OCI-LY7 (cell line): ENCODE measurements at regions not wholly inside any gene's neighbourhood (a gene's known extent, or its start where the extent isn't known, plus 50 kb on each side); places are given as distances from the start of the nearest gene placed in this dataset.
A peak's percentile ranks its signal among the peaks of the same experiment; 100 is the strongest.

Experiments used
- BruUV-seq: library from RNA; stranded (reverse); fragments of 400-500 nt; replicated peaks from 2 replicates; lab custom pipeline; 2021; lab: Mats Ljungman, UMichigan
- CTCF ChIA-PET: fragments of 300-600 bp; sonication (Branson Sonifier 250); formaldehyde crosslinking; loops from one replicate; lab custom pipeline; 2022; ENCODE audit warnings: antibody characterized with exemption; ENCODE audit not compliant: unreplicated experiment; lab: Charles Lee
- POLR2A ChIA-PET: fragments of 300-600 bp; sonication (Branson Sonifier 250); formaldehyde crosslinking; loops from one replicate; lab custom pipeline; 2022; ENCODE audit warnings: antibody characterized with exemption; lab: Charles Lee
- DNase-seq: peaks from one replicate; pipeline ENCODE4 v3.0.0-alpha.2; 2015; ENCODE audit warnings: low spot score
- H2AFZ ChIP-seq: fragments of 200-600 bp; sonication (generic), shearing (Covaris generic); 2 replicates; pipeline ENCODE4 v1.6.1; 2014; ENCODE audit warnings: mild to moderate bottlenecking, antibody characterized with exemption, low read length, moderate library complexity
- H3K27ac ChIP-seq: fragments of 200-600 bp; sonication (generic); 2 replicates; pipeline ENCODE4 v1.5.1; 2014; ENCODE audit warnings: mixed run types, low read depth, mild to moderate bottlenecking, moderate library complexity, low read length, inconsistent platforms; ENCODE audit not compliant: poor library complexity, severe bottlenecking
- H3K36me3 ChIP-seq: fragments of 200-600 bp; sonication (generic); 2 replicates; pipeline ENCODE4 v1.6.1; 2014; ENCODE audit warnings: mild to moderate bottlenecking, antibody characterized with exemption, low read length, moderate library complexity, mixed read lengths; ENCODE audit not compliant: insufficient read depth
- H3K4me1 ChIP-seq: fragments of 200-600 bp; sonication (generic); 2 replicates; pipeline ENCODE4 v1.5.1; 2014; ENCODE audit warnings: mild to moderate bottlenecking, low read length; ENCODE audit not compliant: insufficient read depth, poor library complexity, severe bottlenecking
- H3K4me2 ChIP-seq: fragments of 200-600 bp; sonication (generic); 2 replicates; pipeline ENCODE4 v1.6.1; 2014; ENCODE audit warnings: mild to moderate bottlenecking, low read length
- H3K4me3 ChIP-seq: fragments of 200-600 bp; sonication (generic); 2 replicates; pipeline ENCODE4 v1.5.1; 2014; ENCODE audit warnings: mild to moderate bottlenecking, low read depth, low read length; ENCODE audit not compliant: poor library complexity, severe bottlenecking
- H3K79me2 ChIP-seq: fragments of 200-600 bp; sonication (generic); 2 replicates; pipeline ENCODE4 v1.6.1; 2016; ENCODE audit warnings: low read depth, mild to moderate bottlenecking, low read length, moderate library complexity, mixed read lengths; ENCODE audit not compliant: insufficient read depth
- H3K9me2 ChIP-seq: fragments of 200-600 bp; sonication (generic); 2 replicates; pipeline ENCODE4 v1.6.1; 2016; ENCODE audit warnings: mild to moderate bottlenecking, low read length, mixed read lengths; ENCODE audit not compliant: insufficient read depth
- H3K9me3 ChIP-seq: fragments of 200-600 bp; sonication (generic); 2 replicates; pipeline ENCODE4 v1.6.1; 2014; ENCODE audit warnings: mild to moderate bottlenecking, mixed run types, low read length, mixed read lengths
- H4K20me1 ChIP-seq: fragments of 200-600 bp; sonication (generic); 2 replicates; pipeline ENCODE4 v1.6.1; 2014; ENCODE audit warnings: mild to moderate bottlenecking, antibody characterized with exemption, low read length, moderate library complexity, mixed read lengths; ENCODE audit not compliant: insufficient read depth
- CTCF ChIP-seq: fragments of 200-600 bp; sonication (generic); conservative IDR thresholded peaks from 2 replicates; pipeline ENCODE4 v1.5.1; 2014; ENCODE audit warnings: mild to moderate bottlenecking, antibody characterized with exemption, low read length, moderate library complexity, mixed read lengths
- EZH2phosphoT487 ChIP-seq: fragments of 200-600 bp; sonication (generic); IDR thresholded peaks from 2 replicates; pipeline ENCODE4 v1.6.1; 2018; ENCODE audit warnings: low read depth, borderline replicate concordance, mild to moderate bottlenecking, mixed run types, antibody characterized with exemption, low read length, moderate library complexity, mixed read lengths
- intact Hi-C: fragments of 100-400 bp; cut with micrococcal nuclease; formaldehyde crosslinking; loops from one replicate; pipeline ENCODE4 v1.10.0; 2022; ENCODE audit not compliant: unreplicated experiment

DNA sequence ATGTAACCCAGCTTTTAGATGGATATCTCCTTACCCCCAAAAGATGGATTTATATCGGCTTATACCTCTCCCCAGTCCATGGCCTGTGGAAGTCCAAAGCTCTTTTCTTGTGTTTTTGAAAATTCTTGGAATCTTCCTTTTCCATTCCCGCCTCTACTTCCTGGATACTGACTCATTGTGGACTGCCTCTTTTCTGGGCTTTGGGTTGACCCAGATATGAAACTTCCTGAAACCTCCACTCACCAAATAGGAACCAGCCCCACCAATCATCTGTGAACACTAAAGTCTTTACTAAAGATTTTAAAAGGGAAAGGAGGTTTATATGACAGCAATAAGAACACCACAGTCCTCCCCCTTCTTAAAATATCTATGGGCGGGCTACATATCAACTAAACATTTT lies 163.4 kb upstream of the SYN3 start:
- intact Hi-C loops, result no loop called here
- H3K4me1 ChIP-seq, result peaks cover 7% of the 10 kb centered on the region
- BruUV-seq, result no TSS peak
- CTCF ChIA-PET, result no interaction called here
- no peak for DNase-seq
- no peaks in the 10 kb centered on the region for H3K36me3 ChIP-seq
- H4K20me1 ChIP-seq, result no peaks in the 10 kb centered on the region
- H3K79me2 ChIP-seq, result no peaks in the 10 kb centered on the region
- TF ChIP-seq EZH2phosphoT487, result no peak
- TF ChIP-seq CTCF, result no peak
- H3K27ac ChIP-seq, result no peak overlapping the region
- no peaks in the 10 kb centered on the region for H3K9me2 ChIP-seq
- H3K4me3 ChIP-seq, result no peak overlapping the region
- H3K4me2 ChIP-seq, result no peak overlapping the region
- peak overlapping the region; percentile 15; the same call in 1 of the 2 replicates for H2AFZ ChIP-seq
- POLR2A ChIA-PET, result interaction anchor here (0.5 to 1.0 kb wide), 2 partner anchors 19 to 25 kb away, joined by 4 to 5 read pairs; no protein-coding TSS in a partner anchor
- no peaks in the 10 kb centered on the region for H3K9me3 ChIP-seq

- Histone ChIP-seq H3K9me2 (no peaks in the 10 kb centered on the region), H3K36me3 (no peaks in the 10 kb centered on the region), H3K27ac (no peak overlapping the region), H3K79me2 (no peaks in the 10 kb centered on the region), H3K9me3 (no peaks in the 10 kb centered on the region), H4K20me1 (no peaks in the 10 kb centered on the region), H3K4me1 (peaks cover 7% of the 10 kb centered on the region), H3K4me2 (no peak overlapping the region), H2AFZ (no peak overlapping the region), H3K4me3 (no peak overlapping the region)
- BruUV-seq, result no TSS peak
- DNase-seq, result no peak
- ChIA-PET POLR2A (interaction anchor here (0.6 to 1.0 kb wide), 3 partner anchors 16 to 617 kb away, joined by 3 to 5 read pairs (median 3); no protein-coding TSS in a partner anchor), CTCF (interaction anchor here (1.2 kb wide), 1 partner anchor 11 kb away, joined by 4 read pairs; no protein-coding TSS in a partner anchor)
- intact Hi-C loops, result no loop called here
- no peak for TF ChIP-seq CTCF
- no peak for TF ChIP-seq EZH2phosphoT487
These were observed 162.4 kb upstream of the SYN3 start for GRCh38 chr22:33220476-33221080.
